ENCODE measurements at regions not wholly inside any gene's neighbourhood (a gene's known extent, or its start where the extent isn't known, plus 50 kb on each side); places are given as distances from the start of the nearest gene placed in this dataset.
A peak's percentile ranks its signal among the peaks of the same experiment; 100 is the strongest.

DNA sequence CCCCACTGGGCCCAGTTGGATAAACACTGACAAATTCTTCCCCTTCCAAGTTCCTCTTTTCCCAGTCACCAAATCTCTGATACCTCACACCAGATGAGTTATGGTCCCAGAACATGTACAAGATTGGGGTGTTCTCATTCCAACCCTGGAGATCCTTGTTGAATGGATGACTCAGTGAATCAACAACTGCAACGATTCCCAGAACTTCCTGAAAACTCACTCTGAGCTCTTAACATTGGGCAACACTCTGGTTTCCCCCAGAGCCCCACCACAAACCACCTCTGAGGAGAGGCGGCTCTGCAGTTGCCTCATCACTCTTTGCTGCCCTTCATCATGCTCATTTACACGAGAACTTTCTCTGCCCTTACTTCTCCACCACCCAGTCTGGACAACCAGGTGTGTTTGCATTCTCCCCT lies 115.2 kb downstream of the MRPL14 start:
- peak; percentile 98 for DNase-seq (ENCODE audit: low read depth)

DNA sequence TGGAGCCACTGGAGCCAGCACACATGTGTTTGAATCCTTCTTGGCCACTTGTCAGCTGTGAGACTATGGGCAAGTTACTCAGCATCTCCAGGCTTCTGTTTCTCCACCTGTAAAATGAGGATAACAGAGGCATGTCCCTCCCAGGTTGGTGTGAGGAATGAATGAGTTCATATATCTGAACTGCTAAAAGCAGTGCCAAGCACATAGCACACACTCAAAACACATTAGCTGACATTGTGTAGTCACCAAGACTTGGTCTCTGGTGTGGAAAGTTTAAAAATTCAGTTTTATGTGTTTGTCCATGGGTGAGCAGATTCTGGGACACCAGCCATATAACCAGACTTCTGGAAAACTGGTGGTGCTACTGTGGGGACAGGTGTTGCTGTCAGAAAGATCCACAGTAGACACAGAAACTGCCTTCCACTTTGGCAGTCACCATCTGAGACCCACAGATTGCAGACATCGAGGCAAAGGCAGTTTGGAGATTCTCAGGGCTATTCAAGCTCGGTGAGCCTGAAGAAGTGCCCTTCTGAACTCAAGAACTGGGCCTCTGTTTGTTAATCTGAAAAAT lies 115.8 kb downstream of the MRPL14 start:
- DNase-seq (ENCODE audit: low read depth), result no peak

DNA sequence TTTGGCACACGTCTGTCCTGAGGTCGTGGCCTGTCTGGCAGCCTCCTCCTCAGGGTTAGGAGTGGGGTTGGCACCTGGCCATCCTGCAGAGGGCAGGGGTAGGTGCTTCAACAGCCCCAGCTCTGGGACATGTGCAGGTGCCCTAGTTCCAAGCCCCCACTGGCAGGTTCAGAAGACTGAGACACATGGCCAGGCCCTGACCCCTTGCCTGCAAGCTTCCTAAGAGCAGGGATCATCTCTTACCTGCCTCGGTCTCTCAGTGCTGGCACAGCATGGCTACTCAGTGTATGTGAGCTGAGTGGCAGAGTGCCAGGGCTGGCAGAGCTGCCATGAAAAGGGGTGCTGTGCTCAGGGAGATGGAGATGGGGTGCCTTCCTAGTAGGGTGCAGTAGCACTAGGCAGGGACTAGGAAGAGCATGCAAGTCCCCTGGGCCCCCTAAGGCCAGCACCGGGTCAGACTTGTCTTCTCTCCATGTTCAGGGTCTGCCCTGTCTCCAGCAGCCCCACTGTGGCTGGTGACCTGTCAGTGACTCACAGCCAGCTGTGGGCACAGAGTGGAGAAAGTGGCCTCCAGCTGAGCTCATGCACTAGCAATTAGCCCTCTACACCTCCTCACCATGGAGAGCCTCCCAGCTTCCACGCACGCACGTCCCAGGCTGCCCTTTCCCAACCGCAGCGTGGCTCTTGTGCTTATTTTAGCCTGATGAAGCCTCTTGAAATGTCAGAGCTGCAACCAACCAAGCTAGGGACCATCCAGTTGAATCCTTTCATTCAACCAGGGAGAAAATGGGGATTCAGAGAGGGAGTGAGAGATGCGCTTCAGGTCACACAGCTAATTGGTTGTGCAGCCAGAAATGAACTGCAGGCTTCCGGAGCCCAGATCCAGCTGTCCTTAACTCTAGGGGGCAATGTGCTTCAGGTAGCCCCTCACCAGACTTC lies 116.6 kb downstream of the MRPL14 start:
- peak; percentile 100 for DNase-seq (ENCODE audit: low read depth)

DNA sequence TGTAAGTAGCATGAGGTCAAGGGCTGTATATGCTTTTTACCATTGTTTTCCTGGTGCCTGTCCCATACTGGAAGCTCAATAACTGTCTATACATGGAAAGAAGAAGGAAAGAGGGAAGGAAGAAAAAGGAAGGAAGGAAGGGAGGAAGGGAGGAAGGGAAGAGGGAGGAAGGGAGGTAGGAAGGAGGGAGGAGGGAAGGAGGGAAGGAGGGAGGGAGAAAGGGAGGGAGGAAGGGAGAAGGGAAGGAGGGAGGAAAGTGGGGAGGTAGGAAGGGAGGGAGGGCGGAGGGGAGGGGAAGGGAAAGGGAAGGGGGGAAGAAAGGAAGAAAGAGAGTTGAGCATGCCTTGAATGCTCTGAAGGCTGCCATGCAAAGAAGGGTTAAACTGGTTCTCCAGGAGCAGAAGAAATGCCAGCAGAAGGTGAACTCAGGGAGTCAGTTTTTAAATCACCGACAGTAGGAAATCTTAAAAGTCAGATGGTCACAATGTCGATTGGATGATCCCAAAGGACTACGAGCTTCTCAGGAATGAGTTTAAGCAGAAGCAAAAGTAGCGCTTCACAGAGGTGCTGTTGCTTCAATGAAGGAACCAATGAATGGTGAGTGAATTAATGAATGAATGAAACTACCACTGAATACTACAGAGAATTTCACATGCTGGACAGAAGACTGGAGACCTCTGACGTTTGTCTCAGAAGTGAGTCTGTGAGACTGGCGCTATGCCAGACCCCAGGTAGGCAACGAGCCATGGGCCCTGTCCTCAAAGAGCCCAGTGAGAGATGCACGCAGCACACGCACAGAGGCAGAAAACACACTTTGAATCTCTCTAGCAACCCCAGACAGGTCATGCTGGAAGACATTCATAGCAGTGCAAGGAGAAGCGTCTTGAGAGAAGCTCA lies 117.6 kb downstream of the MRPL14 start:
- peak; percentile 87 for DNase-seq (ENCODE audit: low read depth)

- DNase-seq (ENCODE audit: low read depth), result no peak
Measured at GRCh38 chr6:44008821-44009370, 118.4 kb downstream of the MRPL14 start.

DNA sequence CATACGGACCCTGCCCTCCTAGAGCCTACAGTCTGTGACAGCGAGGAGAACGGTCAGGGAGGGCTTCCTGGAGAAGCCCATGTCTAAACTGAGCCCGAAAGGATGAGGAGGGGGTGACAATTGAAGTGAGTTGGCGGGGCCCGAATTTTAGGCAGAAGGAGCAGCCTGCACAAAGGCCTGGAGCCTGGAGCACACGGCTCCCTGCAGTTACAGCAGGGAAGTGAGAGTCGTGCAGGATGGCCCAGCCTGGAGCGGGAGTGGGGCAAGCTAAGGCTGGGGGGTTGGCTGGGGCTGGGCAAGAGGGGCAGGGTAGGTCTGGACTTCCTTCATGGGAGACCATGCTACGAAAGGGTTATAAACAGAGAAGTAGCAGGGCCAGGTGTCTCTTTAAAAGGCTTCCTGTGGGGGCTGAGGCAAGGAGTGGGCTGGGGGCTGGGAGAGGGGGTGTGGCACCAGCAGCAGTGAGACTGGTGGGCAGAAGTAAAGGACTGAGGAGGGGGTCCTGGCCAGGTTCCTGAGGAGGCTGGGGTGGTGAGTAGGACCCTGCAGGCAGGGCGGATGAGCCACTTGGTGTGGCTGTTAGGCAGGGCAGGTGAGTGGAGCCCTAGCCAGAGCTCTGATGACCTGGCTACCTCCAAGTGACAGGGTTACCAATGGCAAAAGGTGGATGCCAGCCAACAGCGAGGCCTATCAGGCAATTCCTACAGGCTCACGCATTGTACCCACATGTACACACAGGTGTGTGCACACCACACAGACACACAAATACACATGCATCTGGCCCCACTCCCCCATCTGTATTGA lies 119.2 kb downstream of the MRPL14 start:
- DNase-seq (ENCODE audit: low read depth), result no peak

DNA sequence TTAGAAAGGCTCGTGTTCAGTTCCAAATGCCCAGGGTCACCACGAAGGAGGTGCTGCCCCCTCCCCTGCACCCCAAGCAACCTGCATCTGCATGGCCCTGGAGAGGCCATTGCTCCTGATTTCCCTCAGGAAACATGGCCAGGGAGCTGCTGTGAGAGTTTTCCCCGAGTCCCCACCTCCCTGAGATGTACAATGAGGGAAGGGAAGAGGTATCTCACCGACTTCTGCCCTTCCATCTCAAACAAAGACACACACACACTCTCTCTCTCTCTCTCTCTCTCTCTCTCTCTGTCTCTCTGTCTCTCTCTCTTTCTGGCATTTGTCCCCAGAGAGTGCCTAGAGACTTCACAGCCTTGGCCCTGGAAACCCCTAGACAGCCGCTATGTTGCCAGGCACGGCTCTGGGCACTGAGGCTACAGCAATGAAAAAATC lies 120.4 kb downstream of the MRPL14 start:
- DNase-seq (ENCODE audit: low read depth), result no peak

GRCh38 chr6:44006123-44006871 lies 121.0 kb downstream of the MRPL14 start:
- DNase-seq (ENCODE audit: low read depth), result peak; percentile 79

DNA sequence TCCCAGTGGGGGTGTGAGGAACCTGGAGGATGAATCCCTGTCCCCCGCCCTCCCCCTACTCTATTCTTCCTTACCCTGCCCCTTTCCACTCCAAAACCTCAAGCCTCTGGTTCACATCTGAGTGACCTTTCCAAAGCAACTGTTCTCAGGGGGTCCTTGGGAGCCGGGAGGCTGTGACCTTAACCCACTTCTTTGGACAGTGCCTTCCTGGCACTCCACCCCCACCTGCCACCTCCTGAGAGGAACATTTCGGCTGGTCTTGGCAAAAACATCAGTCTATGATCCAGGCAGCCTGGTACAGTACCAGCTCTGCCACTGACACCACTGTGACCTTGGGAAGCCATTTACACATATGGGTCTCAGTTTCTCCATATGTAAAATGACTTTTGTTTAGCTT lies 121.7 kb downstream of the MRPL14 start:
- no peak for DNase-seq (ENCODE audit: low read depth)

DNA sequence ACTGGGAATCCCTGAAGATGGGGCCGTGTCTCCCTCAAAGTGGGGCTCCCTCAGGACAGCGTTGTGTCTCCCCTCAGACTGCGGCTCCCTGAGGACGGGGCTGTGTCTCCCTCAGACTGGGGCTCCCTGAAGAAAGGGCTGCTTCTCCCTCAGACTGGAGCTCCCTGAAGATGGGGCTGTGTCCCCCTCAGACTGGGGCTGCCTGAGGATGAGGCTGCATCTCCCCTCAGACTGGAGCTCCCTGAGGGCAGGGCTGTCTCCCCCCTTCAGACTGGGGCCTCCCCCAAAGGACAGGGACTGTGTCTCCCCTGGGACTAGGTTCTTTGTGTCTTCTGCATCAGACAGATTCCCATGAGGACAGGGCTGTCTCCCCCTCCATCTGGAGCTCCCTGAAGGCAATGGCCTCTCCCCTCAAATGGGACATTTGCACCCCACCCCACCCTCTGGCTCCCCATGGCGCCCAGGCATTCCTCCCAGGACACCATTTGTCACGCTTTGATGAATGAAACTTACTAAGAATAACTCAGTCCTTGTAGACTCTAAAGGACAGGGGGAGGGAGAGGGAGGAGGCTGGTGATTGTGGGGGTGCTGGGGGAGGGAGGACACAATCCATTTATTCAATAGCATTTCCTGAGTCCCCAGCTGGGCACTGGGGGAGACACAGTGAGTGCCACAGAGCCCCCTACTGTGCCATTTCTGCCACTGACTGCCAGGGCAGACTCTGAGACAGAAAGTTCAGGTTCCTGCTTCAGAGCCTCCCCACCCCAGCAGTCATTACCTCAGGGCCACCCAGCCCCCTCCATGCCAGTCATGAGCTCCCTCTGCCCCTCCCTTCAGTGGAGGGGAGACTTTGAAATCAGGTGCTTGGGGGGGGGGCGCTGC lies 122.4 kb downstream of the MRPL14 start:
- DNase-seq (ENCODE audit: low read depth), result peak; percentile 71

- no peak for DNase-seq (ENCODE audit: low read depth)
Measured at GRCh38 chr6:44004136-44004535, 123.1 kb downstream of the MRPL14 start.

- DNase-seq (ENCODE audit: low read depth), result no peak
Measured at GRCh38 chr6:44003345-44004061, 123.7 kb downstream of the MRPL14 start.

DNA sequence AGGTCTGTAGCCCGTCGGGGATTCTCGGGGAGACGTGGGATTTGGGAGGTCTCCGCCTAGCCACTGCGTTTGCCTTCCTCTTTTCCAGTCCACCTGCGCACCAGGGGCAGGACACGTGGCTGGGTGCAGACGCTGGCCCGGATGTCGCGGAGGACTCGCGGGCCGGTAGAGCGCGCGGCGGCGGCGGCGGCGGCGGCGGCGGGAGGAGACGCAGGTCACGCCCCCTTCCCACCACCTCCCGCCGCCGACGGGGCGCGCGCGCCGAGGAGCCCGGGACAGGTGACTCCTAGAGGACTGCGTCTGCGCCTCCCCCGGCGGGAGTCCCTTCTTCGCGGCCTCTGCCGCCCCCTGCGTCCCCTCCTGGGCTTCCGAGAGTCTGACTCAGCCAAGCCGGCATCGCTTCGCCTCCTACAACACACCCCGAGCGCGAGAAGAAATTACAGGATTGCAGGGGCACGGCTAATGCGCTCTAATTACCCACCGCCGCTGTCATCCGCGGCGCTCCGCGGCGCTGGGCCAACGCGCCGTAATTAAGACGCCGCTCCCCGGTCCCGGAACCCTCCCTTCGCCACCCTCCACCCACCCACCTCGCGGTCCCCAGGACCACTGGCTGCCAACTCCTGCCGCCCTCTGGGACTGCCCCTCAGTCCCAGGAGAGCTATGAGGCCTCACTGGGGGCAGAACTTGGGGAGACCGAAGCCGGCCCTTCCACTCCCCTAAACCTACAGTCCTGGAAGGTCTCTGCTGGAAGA lies 124.5 kb downstream of the MRPL14 start:
- DNase-seq (ENCODE audit: low read depth), result peak; percentile 80

GRCh38 chr6:44002067-44002592 lies 125.1 kb downstream of the MRPL14 start:
- DNase-seq (ENCODE audit: low read depth), result no peak

DNA sequence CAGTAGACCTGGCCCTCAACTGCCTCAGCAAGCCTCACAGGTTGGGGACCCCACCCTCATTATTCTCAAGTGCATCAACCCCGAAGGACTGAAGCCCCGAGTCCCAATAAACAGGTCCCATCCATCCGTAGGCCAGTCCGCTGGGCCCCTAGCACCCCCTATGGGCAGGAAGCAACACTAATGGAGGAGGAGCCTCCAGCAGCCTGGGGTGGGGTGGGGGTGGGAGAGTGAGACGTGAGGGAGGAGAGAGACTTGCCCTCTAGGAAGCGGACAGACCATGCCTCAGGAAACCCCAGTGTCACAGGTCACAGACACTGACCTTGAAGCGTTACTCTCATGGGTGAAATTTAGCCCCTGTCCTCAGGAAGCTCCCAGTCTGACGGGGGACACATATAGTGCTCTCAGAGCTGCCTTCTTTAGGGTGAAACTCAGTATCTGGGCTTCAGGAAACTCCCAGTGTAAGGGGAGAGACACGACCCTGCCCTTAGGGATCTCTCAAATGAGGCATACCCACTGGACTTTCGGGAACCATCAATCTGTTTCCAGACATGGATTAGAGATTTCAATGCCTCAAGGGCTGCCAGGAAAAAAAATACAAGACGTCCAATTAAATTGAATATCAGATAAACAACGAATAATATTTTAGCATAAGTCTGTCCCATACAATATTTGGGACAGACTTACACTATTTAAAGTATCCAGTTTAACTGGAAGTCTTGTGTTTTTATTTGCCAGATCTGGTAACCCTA lies 125.8 kb downstream of the MRPL14 start:
- no peak for DNase-seq (ENCODE audit: low read depth)

DNA sequence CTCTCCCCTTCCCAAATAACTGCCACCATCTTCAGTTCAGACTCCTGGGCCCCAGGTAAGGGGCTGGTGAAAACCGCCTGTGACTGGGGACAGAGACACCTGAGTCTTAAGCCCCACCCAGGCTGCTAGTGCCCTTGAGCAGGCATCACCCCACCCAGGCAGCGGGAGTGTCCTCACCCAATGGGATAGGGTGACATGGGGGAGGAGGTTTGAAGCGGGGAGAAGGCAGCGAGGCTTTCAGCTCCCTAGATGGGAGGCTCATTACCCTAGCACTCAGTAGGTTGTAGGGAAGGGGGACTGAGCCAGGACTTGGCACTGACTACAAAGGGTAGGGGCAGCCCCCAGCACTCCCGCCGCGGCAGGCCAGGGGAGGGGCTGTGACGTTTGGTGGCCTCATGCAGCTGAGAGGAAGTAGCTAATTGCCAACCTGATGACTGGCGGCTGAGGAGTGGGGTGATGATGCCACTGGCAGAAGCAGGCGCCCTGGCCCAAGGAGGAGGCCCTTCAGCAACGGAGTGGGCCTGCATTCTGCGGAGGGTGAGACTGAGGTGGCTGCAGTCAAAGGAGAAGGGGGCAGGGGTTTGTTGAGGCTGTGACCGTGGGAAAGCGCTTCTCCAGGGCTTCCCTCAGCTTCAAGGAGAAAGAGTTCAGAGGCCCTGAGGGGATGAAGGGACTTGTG lies 126.9 kb downstream of the MRPL14 start:
- DNase-seq (ENCODE audit: low read depth), result no peak

Measured in M059J (cell line).